22Rv1 (cell line): ENCODE measurements at regions not wholly inside any gene's neighbourhood (a gene's known extent, or its start where the extent isn't known, plus 50 kb on each side); places are given as distances from the start of the nearest gene placed in this dataset.

Source experiments
- CTCF ChIP-seq: fragments of 450-650 bp; IDR thresholded peaks from 2 replicates; pipeline ENCODE4 v1.5.1; 2017; ENCODE audit warnings: mild to moderate bottlenecking
- ZFX ChIP-seq: fragments of 450-650 bp; IDR thresholded peaks from 2 replicates; pipeline ENCODE4 v1.6.1; 2017; ENCODE audit warnings: antibody characterized with exemption, borderline replicate concordance

- no peak for TF ChIP-seq CTCF
- TF ChIP-seq ZFX, result no peak
Observed at GRCh38 chr14:34040766-34041165, 89.9 kb upstream of the EGLN3 start.
